SHP77 (cell line): ENCODE measurements at regions not wholly inside any gene's neighbourhood (a gene's known extent, or its start where the extent isn't known, plus 50 kb on each side); places are given as distances from the start of the nearest gene placed in this dataset.
"Not testable (repeated sequence)": the region's sequence is repeated elsewhere in the genome, so short reads cannot be mapped to it uniquely, and the experiment has no call there.

Source experiments
- DNase-seq, 2 experiments: peaks; one replicate each; lab custom pipeline; 2025; lab: John Stamatoyannopoulos, UW

DNA sequence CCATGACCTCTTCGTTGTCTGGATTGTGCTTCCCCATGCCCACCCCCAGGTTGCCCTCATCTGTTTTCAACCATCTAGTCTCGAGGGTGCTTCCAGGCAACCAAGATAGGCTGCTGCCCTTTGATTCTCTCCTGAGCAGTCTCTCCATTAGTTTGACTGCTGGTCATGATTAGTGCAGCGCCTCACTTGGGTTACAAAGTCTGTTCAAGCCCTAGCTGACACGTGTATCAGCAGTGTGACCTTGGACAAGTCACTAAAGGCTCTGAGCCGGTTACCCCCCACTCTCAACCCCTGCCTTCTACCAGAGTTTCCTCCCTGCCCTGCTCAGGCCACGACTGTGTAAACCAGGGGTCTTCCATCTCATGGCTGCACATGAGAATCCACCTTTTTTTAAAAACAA, 185.3 kb upstream of the PWP1 start:
- DNase-seq: no peak

GRCh38 chr12:107501681-107502080, 183.9 kb upstream of the PWP1 start:
- DNase-seq: no peak

- no peak for DNase-seq
Observed at GRCh38 chr12:107503129-107503855, 182.3 kb upstream of the PWP1 start.

DNA sequence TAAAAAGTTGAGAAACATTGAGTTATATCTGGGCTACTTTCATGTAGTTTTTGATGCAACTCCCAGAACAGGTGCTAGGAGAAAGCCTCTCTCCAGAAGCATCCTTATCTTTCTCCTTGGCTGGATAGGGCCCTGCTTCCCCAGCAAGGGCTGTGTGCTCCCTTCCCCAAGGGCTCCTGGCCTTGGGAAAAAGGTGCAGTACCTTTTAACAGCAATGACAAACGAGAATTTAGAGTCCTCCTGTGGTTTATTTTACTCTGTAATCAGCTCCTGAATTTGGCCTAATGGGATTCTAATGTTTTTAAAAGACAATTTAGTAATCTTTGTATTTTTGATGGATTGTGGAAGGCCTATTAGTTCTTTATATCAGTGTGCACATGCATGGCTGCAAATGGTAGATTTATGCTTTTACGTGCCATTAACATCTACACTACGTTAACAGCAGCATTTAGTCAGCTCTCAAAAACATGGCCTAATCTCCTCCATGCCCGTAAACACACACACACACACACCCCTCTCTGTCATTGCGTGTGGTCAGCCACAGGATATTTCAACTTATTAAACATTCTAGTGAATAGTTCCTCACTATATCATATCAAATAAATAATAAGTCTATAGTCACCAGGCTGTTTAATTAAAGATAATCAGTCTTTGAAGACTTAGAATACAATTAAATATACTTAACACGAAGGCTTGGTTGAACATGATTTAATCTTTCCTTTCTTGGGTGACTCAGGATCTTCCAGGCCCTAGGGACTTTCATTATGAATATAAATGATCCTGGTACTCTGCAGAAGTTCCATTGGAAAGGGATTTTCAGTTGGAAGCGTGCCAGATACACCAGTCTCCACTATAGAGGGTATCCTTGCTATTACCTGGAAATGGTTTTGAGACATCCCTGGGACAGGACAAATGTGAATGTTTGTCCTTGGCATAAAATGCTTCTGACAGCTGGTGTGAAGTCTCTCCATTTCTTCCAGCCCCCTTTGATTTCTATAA, 181.4 kb upstream of the PWP1 start:
- DNase-seq: no peak

- no peak for DNase-seq
Observed at GRCh38 chr12:107509421-107509820, 176.2 kb upstream of the PWP1 start.

DNA sequence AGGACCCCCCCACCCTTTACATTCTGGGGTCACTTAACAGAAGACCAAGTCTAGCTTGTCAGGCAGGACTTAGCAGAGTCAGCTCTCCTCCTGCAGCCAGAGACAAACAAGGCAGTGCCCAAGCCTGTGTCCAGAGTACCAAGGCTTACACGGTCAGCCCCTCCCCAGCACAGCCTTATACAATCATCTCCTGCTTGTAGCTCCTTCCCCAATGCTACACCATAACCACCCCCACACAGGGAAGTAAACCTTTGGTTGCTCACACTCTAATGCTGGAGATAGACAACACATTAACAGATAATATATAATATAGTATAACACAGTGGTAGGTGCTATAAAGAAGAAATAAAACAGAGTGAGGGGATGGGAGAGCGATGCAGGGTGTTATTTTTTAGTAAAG, 175.4 kb upstream of the PWP1 start:
- DNase-seq: no peak

DNA sequence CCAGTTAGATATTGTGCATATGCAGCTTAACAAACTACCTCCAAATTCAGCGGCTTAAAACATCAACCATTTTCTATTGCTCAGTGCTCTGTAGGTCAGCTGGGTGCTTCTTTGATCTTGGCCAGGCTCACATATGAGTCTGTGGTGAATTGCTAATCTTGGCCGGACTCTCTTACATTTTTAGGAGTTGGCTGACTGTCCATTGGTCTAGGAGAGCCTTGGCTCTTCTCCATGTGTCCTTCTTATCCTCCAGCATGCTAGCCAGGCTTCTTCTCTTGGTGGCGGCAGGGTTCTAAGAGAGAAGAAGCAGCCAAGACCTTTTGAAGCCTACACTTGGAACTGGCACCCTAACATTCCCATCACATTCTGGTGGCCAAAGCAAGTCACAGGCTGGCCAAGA, 174.3 kb upstream of the PWP1 start:
- no peak for DNase-seq

DNA sequence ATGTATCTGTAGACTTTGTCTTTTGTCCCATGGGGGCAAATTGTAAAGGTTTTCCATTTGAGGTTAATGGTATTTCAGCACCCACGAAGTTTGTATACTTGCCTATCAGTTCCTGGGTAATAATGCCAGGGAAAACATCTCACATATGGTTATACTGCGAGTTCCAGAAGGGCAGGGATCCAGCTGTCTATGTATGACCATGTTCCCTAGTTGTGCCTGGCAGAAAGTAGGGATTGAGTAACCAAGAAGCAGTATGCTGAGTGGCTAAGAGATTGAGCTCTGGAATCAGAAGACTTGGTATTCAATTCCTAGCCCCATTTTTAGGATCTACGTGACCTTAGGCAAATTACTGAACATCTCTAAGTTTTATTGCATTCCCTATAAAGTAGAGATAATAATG, 173.2 kb upstream of the PWP1 start:
- DNase-seq: no peak

GRCh38 chr12:107513184-107513583, 172.4 kb upstream of the PWP1 start:
- DNase-seq: no peak

GRCh38 chr12:107513636-107514400, 171.8 kb upstream of the PWP1 start:
- DNase-seq: no peak

GRCh38 chr12:107514887-107515445, 170.6 kb upstream of the PWP1 start:
- no peak for DNase-seq

DNA sequence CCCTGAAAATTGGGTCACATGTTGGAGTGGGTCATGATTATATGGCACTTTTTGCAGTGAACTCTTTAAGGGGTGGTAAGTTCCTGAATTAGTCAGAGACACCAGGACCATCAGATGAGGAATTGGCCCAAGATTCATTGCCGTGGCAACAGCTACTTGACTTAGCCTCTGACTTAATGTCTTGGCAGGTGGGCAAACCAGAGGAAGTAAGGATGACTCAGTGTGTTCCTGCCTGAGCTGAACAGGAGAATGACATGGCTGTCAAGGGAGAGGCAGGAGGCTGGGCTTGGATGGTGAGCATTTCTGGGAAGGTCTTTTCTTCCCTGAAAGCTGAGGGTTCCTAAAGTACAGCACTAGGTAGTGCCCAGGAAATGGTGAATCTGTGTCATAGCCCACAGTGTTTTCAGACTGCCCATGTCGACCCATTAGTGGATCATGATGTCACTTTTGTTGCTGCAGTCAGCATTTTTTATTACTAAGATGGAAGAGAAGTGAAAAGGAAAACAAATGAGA, 170.1 kb upstream of the PWP1 start:
- DNase-seq: no peak

GRCh38 chr12:107517816-107518215, 167.8 kb upstream of the PWP1 start:
- not testable (repeated sequence) for DNase-seq

DNA sequence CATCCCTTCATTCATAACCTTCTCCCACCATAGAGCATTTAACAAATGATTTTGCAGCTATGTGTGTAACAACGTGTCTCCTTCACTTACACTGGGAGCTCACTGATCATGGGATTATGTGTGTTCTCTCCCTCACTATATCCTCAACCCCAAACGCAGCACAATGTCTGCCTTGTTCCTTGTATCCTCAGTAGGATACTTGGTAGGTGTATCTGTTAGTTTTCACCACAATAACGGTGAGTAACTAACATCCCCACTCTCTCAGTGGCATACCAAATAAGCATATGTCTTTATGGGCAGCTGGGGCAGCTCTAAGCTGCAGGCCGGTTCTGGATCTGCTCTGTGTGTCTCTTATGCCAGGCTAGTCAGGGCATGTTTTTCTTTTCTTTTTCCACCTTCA, 166.7 kb upstream of the PWP1 start:
- DNase-seq: no peak

GRCh38 chr12:107519906-107520859, 165.4 kb upstream of the PWP1 start:
- no peak for DNase-seq

- DNase-seq: no peak
Observed at GRCh38 chr12:107521826-107522355, 163.7 kb upstream of the PWP1 start.

GRCh38 chr12:107522692-107523477, 162.7 kb upstream of the PWP1 start:
- DNase-seq: no peak

- no peak for DNase-seq
Observed at GRCh38 chr12:107523775-107524535, 161.6 kb upstream of the PWP1 start.
